ENCODE measurements at regions not wholly inside any gene's neighbourhood (a gene's known extent, or its start where the extent isn't known, plus 50 kb on each side); places are given as distances from the start of the nearest gene placed in this dataset.

DNA sequence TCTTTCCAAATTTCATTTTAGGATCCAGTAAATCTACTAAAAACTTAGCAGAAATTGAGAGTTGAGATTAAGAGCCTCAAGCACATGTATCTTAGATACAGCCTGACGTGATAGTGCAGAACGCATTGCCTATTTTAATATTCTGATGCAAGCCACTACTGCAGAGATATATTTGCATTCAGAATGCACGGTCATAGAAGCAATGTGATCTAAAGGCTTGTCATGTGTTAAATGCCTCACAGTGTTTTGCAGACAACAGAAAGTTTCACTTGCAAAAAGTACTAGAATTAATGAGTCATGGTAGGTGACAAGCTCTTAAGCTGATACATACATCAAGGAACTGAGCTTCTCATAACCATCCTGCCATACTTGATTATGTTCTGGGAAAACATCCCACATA, 886.7 kb upstream of the CHAC2 start:
- Histone ChIP-seq H3K36me3 (ENCODE audit: control insufficient read depth, insufficient read depth, low read length) (no peaks in the 10 kb centered on the region), H3K9me3 (ENCODE audit: control insufficient read depth, low read length) (no peaks in the 10 kb centered on the region), H3K9ac (no peak overlapping the region), H3K4me2 (ENCODE audit: low read length) (no peak overlapping the region), H3K4me1 (peaks cover 5% of the 10 kb centered on the region), H3K27me3 (ENCODE audit: control insufficient read depth, insufficient read depth, low read length) (no peaks in the 10 kb centered on the region), H3K27ac (no peak overlapping the region), H3K79me2 (no peaks in the 10 kb centered on the region), H2AFZ (peak overlapping the region; percentile 24), H3K4me3 (ENCODE audit: low read depth, low read length) (no peak overlapping the region)
- TF ChIP-seq, protein P1, sequence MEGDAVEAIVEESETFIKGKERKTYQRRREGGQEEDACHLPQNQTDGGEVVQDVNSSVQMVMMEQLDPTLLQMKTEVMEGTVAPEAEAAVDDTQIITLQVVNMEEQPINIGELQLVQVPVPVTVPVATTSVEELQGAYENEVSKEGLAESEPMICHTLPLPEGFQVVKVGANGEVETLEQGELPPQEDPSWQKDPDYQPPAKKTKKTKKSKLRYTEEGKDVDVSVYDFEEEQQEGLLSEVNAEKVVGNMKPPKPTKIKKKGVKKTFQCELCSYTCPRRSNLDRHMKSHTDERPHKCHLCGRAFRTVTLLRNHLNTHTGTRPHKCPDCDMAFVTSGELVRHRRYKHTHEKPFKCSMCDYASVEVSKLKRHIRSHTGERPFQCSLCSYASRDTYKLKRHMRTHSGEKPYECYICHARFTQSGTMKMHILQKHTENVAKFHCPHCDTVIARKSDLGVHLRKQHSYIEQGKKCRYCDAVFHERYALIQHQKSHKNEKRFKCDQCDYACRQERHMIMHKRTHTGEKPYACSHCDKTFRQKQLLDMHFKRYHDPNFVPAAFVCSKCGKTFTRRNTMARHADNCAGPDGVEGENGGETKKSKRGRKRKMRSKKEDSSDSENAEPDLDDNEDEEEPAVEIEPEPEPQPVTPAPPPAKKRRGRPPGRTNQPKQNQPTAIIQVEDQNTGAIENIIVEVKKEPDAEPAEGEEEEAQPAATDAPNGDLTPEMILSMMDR (IDR thresholded peaks at IDR 0.05): no peak

DNA sequence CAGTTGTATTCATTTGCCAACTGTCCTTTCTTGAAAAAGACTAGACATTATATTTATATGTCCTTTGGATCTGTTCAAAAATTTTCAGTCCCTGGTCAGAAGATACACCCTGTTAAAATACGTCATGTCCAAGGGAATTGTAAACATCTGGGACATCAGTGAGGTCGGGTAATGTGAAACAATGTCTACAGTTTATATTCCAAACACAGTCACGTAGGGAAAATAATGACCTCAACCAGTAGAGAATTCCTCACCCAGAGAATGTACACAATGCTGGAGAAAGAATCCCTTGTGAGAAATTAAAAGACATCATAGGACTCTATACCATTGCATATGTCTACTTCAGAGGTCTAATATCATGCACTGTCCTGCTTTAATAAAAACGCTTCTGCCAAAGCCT, 888.0 kb upstream of the CHAC2 start:
- Histone ChIP-seq H2AFZ (no peak overlapping the region), H3K4me3 (ENCODE audit: low read depth, low read length) (no peak overlapping the region), H3K27ac (no peak overlapping the region), H3K9me3 (ENCODE audit: control insufficient read depth, low read length) (no peaks in the 10 kb centered on the region), H3K79me2 (no peaks in the 10 kb centered on the region), H3K9ac (no peak overlapping the region), H3K27me3 (ENCODE audit: control insufficient read depth, insufficient read depth, low read length) (no peaks in the 10 kb centered on the region), H3K4me1 (peaks cover 5% of the 10 kb centered on the region), H3K36me3 (ENCODE audit: control insufficient read depth, insufficient read depth, low read length) (no peaks in the 10 kb centered on the region), H3K4me2 (ENCODE audit: low read length) (no peak overlapping the region)
- TF ChIP-seq, protein P1 (IDR thresholded peaks at IDR 0.05): no peak

DNA sequence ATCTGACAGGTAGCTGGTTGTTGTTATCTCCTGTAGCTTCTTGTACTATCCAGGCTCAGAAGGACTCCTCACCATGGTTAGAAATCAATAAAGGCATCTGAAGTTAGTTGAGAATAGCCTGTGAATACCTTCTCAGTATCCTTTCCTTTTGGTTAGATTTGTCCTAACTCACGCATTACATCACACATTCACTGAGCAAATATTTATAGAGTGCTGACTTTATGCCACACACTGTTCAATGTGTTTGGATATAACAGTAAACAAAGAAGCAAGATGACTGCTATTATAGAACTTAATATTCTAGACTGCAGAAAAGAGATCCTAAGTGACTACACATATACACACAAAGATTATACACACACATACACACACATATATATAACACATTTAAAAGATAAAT, 889.9 kb upstream of the CHAC2 start:
- no peaks in the 10 kb centered on the region for H3K36me3 ChIP-seq (ENCODE audit: control insufficient read depth, insufficient read depth, low read length)
- no peaks in the 10 kb centered on the region for H3K79me2 ChIP-seq
- H3K4me2 ChIP-seq (ENCODE audit: low read length): no peak overlapping the region
- no peak overlapping the region for H2AFZ ChIP-seq
- TF ChIP-seq, protein P1 (IDR thresholded peaks at IDR 0.05): no peak
- no peak overlapping the region for H3K9ac ChIP-seq
- H3K27ac ChIP-seq: no peak overlapping the region
- H3K4me1 ChIP-seq: peaks cover 5% of the 10 kb centered on the region
- H3K9me3 ChIP-seq (ENCODE audit: control insufficient read depth, low read length): no peaks in the 10 kb centered on the region
- no peak overlapping the region for H3K4me3 ChIP-seq (ENCODE audit: low read depth, low read length)
- H3K27me3 ChIP-seq (ENCODE audit: control insufficient read depth, insufficient read depth, low read length): no peaks in the 10 kb centered on the region

DNA sequence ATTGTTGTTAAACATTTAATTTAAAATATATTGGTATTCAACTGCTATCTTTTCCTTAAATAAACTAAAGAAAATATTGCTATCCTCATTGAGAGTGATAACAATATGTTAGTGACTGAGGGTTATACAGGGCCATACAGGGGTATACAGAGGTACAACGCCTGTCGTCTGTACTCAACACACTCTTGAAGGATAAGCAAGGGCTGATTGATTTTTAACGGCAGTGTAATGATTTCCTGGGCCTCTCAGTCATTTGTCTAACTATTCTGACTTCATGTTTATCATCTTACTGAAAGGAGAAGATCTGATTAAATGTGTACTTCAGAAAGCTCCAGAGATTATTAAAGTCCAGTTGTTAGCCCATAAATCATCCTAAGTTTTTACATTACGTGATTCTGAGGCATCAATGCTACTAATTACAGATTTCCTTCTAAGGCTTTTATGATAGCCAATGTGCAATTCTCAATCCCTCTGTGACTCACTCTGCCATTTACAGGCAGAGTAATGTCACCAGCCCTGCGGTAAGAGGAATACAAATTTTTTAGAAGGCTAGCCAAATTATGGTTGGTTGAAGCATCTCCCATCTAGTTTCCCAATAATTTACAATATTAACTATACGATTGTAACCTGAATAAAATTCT, 893.0 kb upstream of the CHAC2 start:
- Histone ChIP-seq H3K4me3 (ENCODE audit: low read depth, low read length) (no peak overlapping the region), H3K27me3 (ENCODE audit: control insufficient read depth, insufficient read depth, low read length) (no peaks in the 10 kb centered on the region), H3K79me2 (no peaks in the 10 kb centered on the region), H3K4me2 (ENCODE audit: low read length) (no peak overlapping the region), H3K9me3 (ENCODE audit: control insufficient read depth, low read length) (no peaks in the 10 kb centered on the region), H3K27ac (no peak overlapping the region), H3K36me3 (ENCODE audit: control insufficient read depth, insufficient read depth, low read length) (no peaks in the 10 kb centered on the region), H3K4me1 (no peaks in the 10 kb centered on the region), H2AFZ (no peak overlapping the region), H3K9ac (no peak overlapping the region)
- TF ChIP-seq, protein P1 (IDR thresholded peaks at IDR 0.05): no peak

DNA sequence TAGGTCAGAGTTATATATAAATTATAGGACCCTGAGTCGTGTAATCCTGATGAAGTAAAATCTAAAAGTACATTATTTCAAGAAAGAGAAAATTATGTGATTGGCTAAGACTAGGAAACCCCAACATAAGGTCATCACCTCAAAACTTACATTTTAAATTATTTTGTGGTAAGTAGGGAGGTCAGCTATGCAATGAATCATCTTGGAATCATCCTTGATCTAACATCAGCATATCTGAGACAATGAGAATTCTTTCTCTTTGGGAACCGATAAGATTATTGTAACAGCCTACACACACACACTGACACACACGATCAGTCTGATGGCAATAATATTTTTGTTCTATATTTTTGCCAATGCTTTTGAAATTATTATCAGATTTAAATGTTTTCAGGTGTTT, 904.8 kb upstream of the CHAC2 start:
- Histone ChIP-seq H3K9me3 (ENCODE audit: control insufficient read depth, low read length) (no peaks in the 10 kb centered on the region), H3K79me2 (no peaks in the 10 kb centered on the region), H3K36me3 (ENCODE audit: control insufficient read depth, insufficient read depth, low read length) (no peaks in the 10 kb centered on the region), H3K4me1 (no peaks in the 10 kb centered on the region), H3K27me3 (ENCODE audit: control insufficient read depth, insufficient read depth, low read length) (no peaks in the 10 kb centered on the region), H3K4me3 (ENCODE audit: low read depth, low read length) (no peak overlapping the region), H3K9ac (no peak overlapping the region), H2AFZ (no peak overlapping the region), H3K4me2 (ENCODE audit: low read length) (no peak overlapping the region), H3K27ac (no peak overlapping the region)
- TF ChIP-seq, protein P1 (IDR thresholded peaks at IDR 0.05): no peak

All from parathyroid adenoma (tissue), 2 donors.